Natural killer cell (primary cell): ENCODE measurements at regions not wholly inside any gene's neighbourhood (a gene's known extent, or its start where the extent isn't known, plus 50 kb on each side); places are given as distances from the start of the nearest gene placed in this dataset.

ENCODE experiments used
- ATAC-seq, 3 donors: fragments of 150-1000 bp in 2 of 3; fragments of 200-7000 bp in 1 of 3; cut with Tn5 transposase; 1 replicate in 1 of 3; 2 replicates in 2 of 3; pipeline ENCODE4 v1.10.0; 2021; ENCODE audit warnings: mild to moderate bottlenecking in 2 of 3, moderate library complexity in 2 of 3
- DNase-seq, 2 donors: peaks; one replicate each; pipeline versions ENCODE4 v3.0.0 to v3.0.0-alpha.2; 2013 to 2021; ENCODE audit warnings: mixed read lengths in 1 of 2
- H3K27ac ChIP-seq: one replicate; pipeline ENCODE4 v1.5.1; 2013; ENCODE audit warnings: mild to moderate bottlenecking, low read length
- H3K27me3 ChIP-seq: one replicate; pipeline ENCODE4 v1.6.1; 2013; ENCODE audit warnings: low read length; ENCODE audit not compliant: control insufficient read depth, insufficient read depth
- H3K36me3 ChIP-seq: one replicate; pipeline ENCODE4 v1.6.1; 2013; ENCODE audit warnings: low read length; ENCODE audit not compliant: control insufficient read depth, insufficient read depth
- H3K4me1 ChIP-seq: one replicate; pipeline ENCODE4 v1.6.1; 2013; ENCODE audit warnings: low read length; ENCODE audit not compliant: control insufficient read depth, insufficient read depth
- H3K4me3 ChIP-seq: one replicate; pipeline ENCODE4 v1.5.1; 2013; ENCODE audit warnings: low read length
- H3K9me3 ChIP-seq: one replicate; pipeline ENCODE4 v1.6.1; 2013; ENCODE audit warnings: low read length; ENCODE audit not compliant: control insufficient read depth, insufficient read depth
- H3K27ac Mint-ChIP-seq, 2 donors: one replicate each; pipeline ENCODE4 v1.8.0; 2022; ENCODE audit warnings: mild to moderate bottlenecking in 2 of 2, mixed read lengths in 2 of 2, moderate library complexity in 1 of 2
- H3K27me3 Mint-ChIP-seq, 2 donors: one replicate each; pipeline ENCODE4 v1.8.0; 2022; ENCODE audit warnings: low read depth in 2 of 2, mixed read lengths in 2 of 2
- H3K36me3 Mint-ChIP-seq: one replicate; pipeline ENCODE4 v1.8.0; 2022; ENCODE audit warnings: mixed read lengths
- H3K4me1 Mint-ChIP-seq, 2 donors: one replicate each; pipeline ENCODE4 v1.8.0; 2022; ENCODE audit warnings: mixed read lengths in 2 of 2
- H3K4me3 Mint-ChIP-seq: one replicate; pipeline ENCODE4 v1.8.0; 2022; ENCODE audit warnings: mild to moderate bottlenecking, moderate library complexity, mixed read lengths
- H3K9me3 Mint-ChIP-seq, 2 donors: one replicate each; pipeline ENCODE4 v1.8.0; 2022; ENCODE audit warnings: mixed read lengths in 2 of 2
- WGBS: methylation state at CpG from one replicate; pipeline ENCODE4 v1.1.7; 2013; ENCODE audit warnings: missing lambda C conversion rate; ENCODE audit not compliant: insufficient coverage; 5-methylcytosine and 5-hydroxymethylcytosine counted together
- intact Hi-C: fragments of 100-400 bp; cut with micrococcal nuclease; formaldehyde crosslinking; loops from one replicate; pipeline ENCODE4 v1.14.2; 2022
- TF ChIP-seq, protein P1 (sequence below): fragments of 200-600 bp; IDR thresholded peaks from one replicate; pipeline ENCODE4 v1.8.0; 2022; ENCODE audit warnings: antibody characterized with exemption

DNA sequence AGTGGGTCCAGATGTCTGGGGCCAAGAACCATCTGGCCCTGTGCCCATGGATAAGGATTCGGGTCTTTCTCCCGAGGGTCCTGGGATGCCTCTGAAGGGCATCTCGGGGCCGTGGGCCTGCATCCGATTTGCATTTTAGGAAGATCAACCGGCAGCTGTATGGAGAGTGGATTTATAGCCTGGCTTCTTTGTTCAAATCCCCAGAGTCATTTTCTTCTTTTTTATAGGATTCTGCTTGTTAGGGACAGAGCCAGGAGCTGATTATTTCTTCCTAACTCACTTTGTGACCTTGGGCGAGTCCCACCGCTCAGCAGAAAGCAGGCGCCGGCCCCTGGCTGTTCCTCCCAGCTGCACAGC, 52.9 kb upstream of the APCDD1L start:
- Mint-ChIP-seq H3K27ac (no peak overlapping the region), H3K27me3 (peaks cover 6 to 13% of the 10 kb centered on the region in 2 donors), H3K9me3 (no peaks in the 10 kb centered on the region), H3K4me1 (no peaks in the 10 kb centered on the region), H3K4me3 (no peak overlapping the region), H3K36me3 (no peaks in the 10 kb centered on the region)
- Histone ChIP-seq H3K4me1 (no peaks in the 10 kb centered on the region), H3K27me3 (no peaks in the 10 kb centered on the region), H3K4me3 (no peak overlapping the region), H3K36me3 (no peaks in the 10 kb centered on the region), H3K27ac (no peak overlapping the region), H3K9me3 (no peaks in the 10 kb centered on the region)
- 88% methylated on average over 10 of the region's 10 CpGs for whole genome bisulfite sequencing
- DNase-seq (no peak), ATAC-seq (no peak)
- intact Hi-C loops = no loop called here
- TF ChIP-seq, protein P1, sequence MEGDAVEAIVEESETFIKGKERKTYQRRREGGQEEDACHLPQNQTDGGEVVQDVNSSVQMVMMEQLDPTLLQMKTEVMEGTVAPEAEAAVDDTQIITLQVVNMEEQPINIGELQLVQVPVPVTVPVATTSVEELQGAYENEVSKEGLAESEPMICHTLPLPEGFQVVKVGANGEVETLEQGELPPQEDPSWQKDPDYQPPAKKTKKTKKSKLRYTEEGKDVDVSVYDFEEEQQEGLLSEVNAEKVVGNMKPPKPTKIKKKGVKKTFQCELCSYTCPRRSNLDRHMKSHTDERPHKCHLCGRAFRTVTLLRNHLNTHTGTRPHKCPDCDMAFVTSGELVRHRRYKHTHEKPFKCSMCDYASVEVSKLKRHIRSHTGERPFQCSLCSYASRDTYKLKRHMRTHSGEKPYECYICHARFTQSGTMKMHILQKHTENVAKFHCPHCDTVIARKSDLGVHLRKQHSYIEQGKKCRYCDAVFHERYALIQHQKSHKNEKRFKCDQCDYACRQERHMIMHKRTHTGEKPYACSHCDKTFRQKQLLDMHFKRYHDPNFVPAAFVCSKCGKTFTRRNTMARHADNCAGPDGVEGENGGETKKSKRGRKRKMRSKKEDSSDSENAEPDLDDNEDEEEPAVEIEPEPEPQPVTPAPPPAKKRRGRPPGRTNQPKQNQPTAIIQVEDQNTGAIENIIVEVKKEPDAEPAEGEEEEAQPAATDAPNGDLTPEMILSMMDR = no peak

DNA sequence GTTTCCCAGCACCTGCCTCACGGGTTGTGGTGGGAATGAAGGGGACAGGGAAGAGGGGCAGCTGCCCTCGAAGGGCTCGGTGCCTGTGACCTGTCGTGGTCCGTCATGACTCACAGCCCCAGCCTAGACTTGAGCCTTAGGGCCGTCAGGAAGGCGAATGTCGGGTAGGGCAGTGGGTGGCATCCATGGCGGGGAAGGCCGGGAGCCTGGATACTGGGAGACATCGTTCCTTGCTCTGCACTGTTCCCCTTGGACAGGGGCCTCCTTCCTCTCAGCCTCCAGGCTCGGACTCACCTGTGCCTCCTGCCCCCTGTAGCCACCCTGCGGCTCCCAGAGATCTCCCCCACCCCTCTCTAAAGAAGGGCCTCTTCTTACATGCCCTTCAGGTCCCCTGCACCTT, 52.2 kb upstream of the APCDD1L start:
- no peak for DNase-seq
- TF ChIP-seq, protein P1 = no peak
- 86% methylated on average over 13 of the region's 13 CpGs for WGBS
- no peak for ATAC-seq
- no peak overlapping the region for H3K4me3 Mint-ChIP-seq
- H3K27me3 ChIP-seq = no peaks in the 10 kb centered on the region
- H3K36me3 ChIP-seq = no peaks in the 10 kb centered on the region
- intact Hi-C loops = no loop called here
- no peaks in the 10 kb centered on the region for H3K9me3 ChIP-seq
- H3K4me3 ChIP-seq = no peak overlapping the region
- no peaks in the 10 kb centered on the region for H3K36me3 Mint-ChIP-seq
- H3K4me1 Mint-ChIP-seq = no peaks in the 10 kb centered on the region
- H3K4me1 ChIP-seq = no peaks in the 10 kb centered on the region
- H3K27ac ChIP-seq = no peak overlapping the region
- peaks cover 6 to 13% of the 10 kb centered on the region in 2 donors for H3K27me3 Mint-ChIP-seq
- H3K9me3 Mint-ChIP-seq = no peaks in the 10 kb centered on the region
- no peak overlapping the region for H3K27ac Mint-ChIP-seq

DNA sequence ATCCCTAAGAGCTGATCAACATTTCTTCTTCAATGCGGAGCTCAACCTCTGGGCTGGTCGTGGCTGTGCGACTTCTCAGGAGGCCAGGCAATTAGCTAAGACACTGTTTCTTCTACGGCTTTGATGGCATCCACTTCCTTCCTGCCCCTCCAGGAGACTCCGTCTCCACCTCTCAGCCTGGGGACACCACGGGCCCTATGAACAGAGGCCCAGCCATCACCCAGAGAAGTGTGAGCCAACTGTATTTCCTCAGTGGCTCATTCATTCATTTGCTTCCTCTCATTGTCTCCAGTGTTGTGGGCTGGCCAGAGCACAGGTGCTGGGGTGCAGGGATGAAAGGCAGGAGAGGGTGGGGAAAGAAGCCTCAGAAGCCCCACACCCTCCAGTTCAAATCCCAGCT, 51.8 kb upstream of the APCDD1L start:
- peak in 1 of 2 donors; percentile 6 for DNase-seq
- WGBS = 42% methylated on average over 6 of the region's 6 CpGs
- Mint-ChIP-seq H3K4me1 (no peaks in the 10 kb centered on the region), H3K36me3 (no peaks in the 10 kb centered on the region), H3K27me3 (peaks cover 6 to 13% of the 10 kb centered on the region in 2 donors), H3K9me3 (no peaks in the 10 kb centered on the region), H3K4me3 (no peak overlapping the region), H3K27ac (no peak overlapping the region)
- no peaks in the 10 kb centered on the region for H3K9me3 ChIP-seq
- H3K36me3 ChIP-seq = no peaks in the 10 kb centered on the region
- H3K27me3 ChIP-seq = no peaks in the 10 kb centered on the region
- intact Hi-C loops = no loop called here
- no peak overlapping the region for H3K27ac ChIP-seq
- no peak for ATAC-seq
- no peak overlapping the region for H3K4me3 ChIP-seq
- TF ChIP-seq, protein P1 = no peak
- no peaks in the 10 kb centered on the region for H3K4me1 ChIP-seq

DNA sequence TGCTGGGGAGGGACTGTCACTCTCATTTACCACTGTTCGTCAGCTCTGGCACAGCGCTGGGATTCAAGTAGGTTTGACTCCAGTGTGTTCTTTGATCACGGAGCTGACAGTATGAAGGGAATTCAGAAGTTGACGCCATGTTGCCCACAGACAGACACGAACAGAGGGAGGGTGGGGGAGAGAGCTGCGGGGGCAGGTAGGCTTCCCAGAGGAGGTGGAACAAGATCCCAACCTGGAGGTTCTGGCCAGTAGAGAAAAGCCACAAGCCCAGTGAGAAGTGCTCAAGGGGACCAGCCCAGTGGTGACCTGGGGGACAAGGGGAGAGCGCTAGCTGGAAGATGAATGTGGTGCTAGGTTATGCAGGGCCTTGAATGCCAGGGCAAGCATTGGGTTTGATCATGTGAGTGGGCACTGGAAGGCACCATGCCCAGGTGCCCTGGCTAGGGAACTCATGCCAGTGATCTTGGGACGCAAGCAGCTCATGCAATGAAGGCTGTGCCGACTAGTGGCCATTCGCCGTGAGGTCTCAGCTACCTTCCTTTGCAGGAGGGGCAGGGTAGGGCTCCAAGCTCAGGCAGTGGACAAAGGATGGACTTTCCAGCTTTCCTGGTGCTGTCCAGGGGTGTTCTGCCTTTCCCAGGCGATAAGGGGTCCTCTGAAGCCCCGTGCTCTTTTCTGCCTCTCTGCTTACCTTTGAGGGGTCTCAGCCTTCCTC, 50.4 kb upstream of the APCDD1L start:
- WGBS = 92% methylated on average over 13 of the region's 13 CpGs

More for the DNA sequence above, 50.4 kb upstream of the APCDD1L start:
- Histone ChIP-seq H3K27me3 (no peaks in the 10 kb centered on the region), H3K36me3 (no peaks in the 10 kb centered on the region), H3K4me3 (no peak overlapping the region), H3K9me3 (no peaks in the 10 kb centered on the region), H3K4me1 (no peaks in the 10 kb centered on the region), H3K27ac (no peak overlapping the region)
- Mint-ChIP-seq H3K4me1 (no peaks in the 10 kb centered on the region), H3K4me3 (no peak overlapping the region), H3K36me3 (no peaks in the 10 kb centered on the region), H3K9me3 (no peaks in the 10 kb centered on the region), H3K27me3 (peaks cover 10 to 22% of the 10 kb centered on the region in 2 donors), H3K27ac (no peak overlapping the region)
- no peak for DNase-seq
- ATAC-seq = no peak
- TF ChIP-seq, protein P1 = no peak
- intact Hi-C loops = no loop called here
